ENCODE measurements at regions not wholly inside any gene's neighbourhood (a gene's known extent, or its start where the extent isn't known, plus 50 kb on each side); places are given as distances from the start of the nearest gene placed in this dataset.

DNA sequence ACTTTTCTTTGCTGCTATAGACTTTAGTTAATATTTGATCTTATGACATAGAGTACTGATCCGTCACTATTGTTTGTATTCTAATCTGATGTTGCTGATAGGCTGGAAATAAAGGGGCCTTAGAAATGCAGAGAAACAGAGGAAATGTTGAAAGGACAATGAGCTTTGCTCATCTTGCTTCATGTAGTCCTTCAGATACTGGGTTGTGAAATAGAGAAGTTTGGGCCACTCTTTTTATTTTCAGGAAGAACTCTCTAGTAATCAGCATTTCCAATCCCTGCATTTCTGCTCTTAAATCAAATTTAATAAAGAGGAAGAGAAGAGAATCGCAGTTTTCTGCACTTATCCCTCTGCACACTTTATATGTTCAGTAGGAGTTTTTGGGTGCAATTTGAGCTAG is 192.8 kb upstream of the THBS1 start:
- Histone ChIP-seq H2BK120ac (ENCODE audit: low read depth, low read length) (no peak overlapping the region), H3K27ac (replicated peaks; ENCODE audit: low read length) (no peak overlapping the region), H3K23ac (ENCODE audit: low read depth, low read length, poor library complexity) (no peak overlapping the region), H3K14ac (ENCODE audit: low read length) (no peak overlapping the region), H3K9ac (ENCODE audit: low read depth, low read length, poor library complexity) (no peak overlapping the region), H2BK15ac (ENCODE audit: low read length) (no peak overlapping the region), H3K18ac (ENCODE audit: low read length) (no peak overlapping the region), H3K4me3 (ENCODE audit: low read length in 2 of 2) (no peak overlapping the region), H2BK12ac (ENCODE audit: low read length) (no peak overlapping the region), H4K8ac (ENCODE audit: low read depth, low read length) (no peak overlapping the region), H3K4ac (ENCODE audit: low read length) (no peak overlapping the region), H3K27me3 (ENCODE audit: control insufficient read depth in 3 of 3, insufficient read depth in 3 of 3, low read depth in 1 of 3, low read length in 3 of 3) (peaks cover 0 to 7% (median 0%) of the 10 kb centered on the region in 3 experiments), H3K9me3 (replicated peaks in 1 of 2; ENCODE audit: control insufficient read depth in 2 of 2, insufficient read depth in 1 of 2, low read depth in 1 of 2, low read length in 2 of 2) (no peaks in the 10 kb centered on the region), H2AK5ac (ENCODE audit: low read depth, low read length) (no peak overlapping the region), H3K79me1 (ENCODE audit: low read depth, low read length) (no peaks in the 10 kb centered on the region), H4K91ac (ENCODE audit: low read depth, low read length, poor library complexity) (no peak overlapping the region), H3K4me2 (ENCODE audit: insufficient read depth, low read length, poor library complexity, severe bottlenecking) (no peak overlapping the region), H2AFZ (ENCODE audit: low read length) (no peak overlapping the region), H3K36me3 (replicated peaks in 1 of 2; ENCODE audit: control insufficient read depth in 2 of 2, insufficient read depth in 2 of 2, low read length in 2 of 2) (no peaks in the 10 kb centered on the region), H2BK5ac (ENCODE audit: low read length) (no peak overlapping the region), H3K4me1 (ENCODE audit: control insufficient read depth in 2 of 2, insufficient read depth in 1 of 2, low read depth in 1 of 2, low read length in 2 of 2) (no peaks in the 10 kb centered on the region)
- WGBS, 2 donors (ENCODE audit: extremely low coverage in 2 of 2, insufficient read length in 2 of 2, insufficient replicate concordance in 1 of 2) = no CpG with 5 or more reads among the region's 2 CpGs
- DNase-seq (ENCODE audit: low spot score) = no peak

DNA sequence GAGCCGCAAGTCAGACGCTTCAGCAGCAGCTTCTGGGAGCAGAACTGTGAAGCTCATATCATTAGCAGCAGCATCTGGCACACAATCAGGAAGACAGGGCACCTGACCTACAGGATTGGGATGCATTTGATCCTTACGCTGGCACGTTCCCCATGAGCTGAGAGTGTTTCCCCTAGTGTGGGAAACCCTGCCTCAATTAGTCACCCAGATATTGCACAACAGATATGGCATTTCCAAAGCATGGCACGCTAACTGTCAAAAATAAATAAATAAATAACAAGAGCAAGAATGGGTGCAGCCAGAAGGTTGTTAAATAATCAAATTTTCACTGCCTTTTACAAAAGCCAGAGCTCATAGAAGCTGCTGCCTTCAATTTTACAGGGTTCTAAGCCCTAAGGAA is 189.6 kb upstream of the THBS1 start:
- H4K8ac ChIP-seq (ENCODE audit: low read depth, low read length) = no peak overlapping the region
- H3K9me3 ChIP-seq (replicated peaks in 1 of 2; ENCODE audit: control insufficient read depth in 2 of 2, insufficient read depth in 1 of 2, low read depth in 1 of 2, low read length in 2 of 2) = no peaks in the 10 kb centered on the region
- H3K18ac ChIP-seq (ENCODE audit: low read length) = no peak overlapping the region
- H2BK5ac ChIP-seq (ENCODE audit: low read length) = no peak overlapping the region
- no peak overlapping the region for H2AK5ac ChIP-seq (ENCODE audit: low read depth, low read length)
- no peak overlapping the region for H3K27ac ChIP-seq (replicated peaks; ENCODE audit: low read length)
- no peak overlapping the region for H3K9ac ChIP-seq (ENCODE audit: low read depth, low read length, poor library complexity)
- H2AFZ ChIP-seq (ENCODE audit: low read length) = no peak overlapping the region
- H3K4me3 ChIP-seq (ENCODE audit: low read length in 2 of 2) = no peak overlapping the region
- H4K91ac ChIP-seq (ENCODE audit: low read depth, low read length, poor library complexity) = no peak overlapping the region
- no CpG with 5 or more reads among the region's 5 CpGs for WGBS, 2 donors (ENCODE audit: extremely low coverage in 2 of 2, insufficient read length in 2 of 2, insufficient replicate concordance in 1 of 2)
- H3K79me1 ChIP-seq (ENCODE audit: low read depth, low read length) = no peaks in the 10 kb centered on the region
- no peak overlapping the region for H2BK15ac ChIP-seq (ENCODE audit: low read length)
- no peak overlapping the region for H2BK12ac ChIP-seq (ENCODE audit: low read length)
- no peak overlapping the region for H3K4ac ChIP-seq (ENCODE audit: low read length)
- H3K4me2 ChIP-seq (ENCODE audit: insufficient read depth, low read length, poor library complexity, severe bottlenecking) = no peak overlapping the region
- no peak for DNase-seq (ENCODE audit: low spot score)
- no peak overlapping the region for H3K23ac ChIP-seq (ENCODE audit: low read depth, low read length, poor library complexity)
- no peaks in the 10 kb centered on the region for H3K36me3 ChIP-seq (replicated peaks in 1 of 2; ENCODE audit: control insufficient read depth in 2 of 2, insufficient read depth in 2 of 2, low read length in 2 of 2)
- H2BK120ac ChIP-seq (ENCODE audit: low read depth, low read length) = no peak overlapping the region
- no peaks in the 10 kb centered on the region for H3K27me3 ChIP-seq (ENCODE audit: control insufficient read depth in 3 of 3, insufficient read depth in 3 of 3, low read depth in 1 of 3, low read length in 3 of 3)
- no peaks in the 10 kb centered on the region for H3K4me1 ChIP-seq (ENCODE audit: control insufficient read depth in 2 of 2, insufficient read depth in 1 of 2, low read depth in 1 of 2, low read length in 2 of 2)
- H3K14ac ChIP-seq (ENCODE audit: low read length) = no peak overlapping the region

DNA sequence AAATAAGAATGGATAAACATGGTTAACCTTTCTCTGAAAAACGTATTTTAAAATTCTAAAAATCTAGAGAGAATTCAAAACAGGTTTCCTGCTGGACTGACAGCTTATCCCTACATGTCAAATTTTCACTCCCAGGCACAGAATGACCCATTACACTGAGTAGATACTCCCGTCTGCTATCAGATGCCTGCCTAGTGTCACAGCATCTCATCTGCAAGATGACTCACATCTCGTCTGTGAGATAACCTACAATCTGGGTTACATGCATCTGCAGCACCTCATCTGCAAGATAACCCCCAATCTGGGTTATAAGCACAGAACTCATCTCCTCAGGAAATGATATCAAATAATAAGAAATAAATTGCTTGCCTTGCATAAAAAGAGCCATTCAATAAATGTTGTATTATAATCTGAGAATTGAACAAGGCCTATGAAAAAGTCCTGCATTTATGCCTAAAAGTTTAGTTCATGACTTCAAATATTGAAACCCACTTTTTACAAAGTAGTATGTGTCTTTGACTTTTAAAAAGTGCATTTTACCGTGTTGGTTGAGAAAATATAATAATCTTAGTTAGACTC is 188.3 kb upstream of the THBS1 start:
- Histone ChIP-seq H4K91ac (ENCODE audit: low read depth, low read length, poor library complexity) (no peak overlapping the region), H3K36me3 (replicated peaks in 1 of 2; ENCODE audit: control insufficient read depth in 2 of 2, insufficient read depth in 2 of 2, low read length in 2 of 2) (no peaks in the 10 kb centered on the region), H2BK120ac (ENCODE audit: low read depth, low read length) (no peak overlapping the region), H2BK12ac (ENCODE audit: low read length) (no peak overlapping the region), H3K79me1 (ENCODE audit: low read depth, low read length) (no peaks in the 10 kb centered on the region), H4K8ac (ENCODE audit: low read depth, low read length) (no peak overlapping the region), H3K4me1 (ENCODE audit: control insufficient read depth in 2 of 2, insufficient read depth in 1 of 2, low read depth in 1 of 2, low read length in 2 of 2) (no peaks in the 10 kb centered on the region), H3K27ac (replicated peaks; ENCODE audit: low read length) (no peak overlapping the region), H3K4ac (ENCODE audit: low read length) (no peak overlapping the region), H2AFZ (ENCODE audit: low read length) (no peak overlapping the region), H3K18ac (ENCODE audit: low read length) (no peak overlapping the region), H3K4me3 (ENCODE audit: low read length in 2 of 2) (no peak overlapping the region), H2BK5ac (ENCODE audit: low read length) (no peak overlapping the region), H2AK5ac (ENCODE audit: low read depth, low read length) (no peak overlapping the region), H3K27me3 (ENCODE audit: control insufficient read depth in 3 of 3, insufficient read depth in 3 of 3, low read depth in 1 of 3, low read length in 3 of 3) (no peaks in the 10 kb centered on the region), H3K14ac (ENCODE audit: low read length) (no peak overlapping the region), H2BK15ac (ENCODE audit: low read length) (no peak overlapping the region), H3K4me2 (ENCODE audit: insufficient read depth, low read length, poor library complexity, severe bottlenecking) (no peak overlapping the region), H3K9me3 (replicated peaks in 1 of 2; ENCODE audit: control insufficient read depth in 2 of 2, insufficient read depth in 1 of 2, low read depth in 1 of 2, low read length in 2 of 2) (no peaks in the 10 kb centered on the region), H3K9ac (ENCODE audit: low read depth, low read length, poor library complexity) (no peak overlapping the region), H3K23ac (ENCODE audit: low read depth, low read length, poor library complexity) (no peak overlapping the region)
- DNase-seq (ENCODE audit: low spot score) = no peak
- WGBS, 2 donors (ENCODE audit: extremely low coverage in 2 of 2, insufficient read length in 2 of 2, insufficient replicate concordance in 1 of 2) = no CpG with 5 or more reads among the region's 4 CpGs

DNA sequence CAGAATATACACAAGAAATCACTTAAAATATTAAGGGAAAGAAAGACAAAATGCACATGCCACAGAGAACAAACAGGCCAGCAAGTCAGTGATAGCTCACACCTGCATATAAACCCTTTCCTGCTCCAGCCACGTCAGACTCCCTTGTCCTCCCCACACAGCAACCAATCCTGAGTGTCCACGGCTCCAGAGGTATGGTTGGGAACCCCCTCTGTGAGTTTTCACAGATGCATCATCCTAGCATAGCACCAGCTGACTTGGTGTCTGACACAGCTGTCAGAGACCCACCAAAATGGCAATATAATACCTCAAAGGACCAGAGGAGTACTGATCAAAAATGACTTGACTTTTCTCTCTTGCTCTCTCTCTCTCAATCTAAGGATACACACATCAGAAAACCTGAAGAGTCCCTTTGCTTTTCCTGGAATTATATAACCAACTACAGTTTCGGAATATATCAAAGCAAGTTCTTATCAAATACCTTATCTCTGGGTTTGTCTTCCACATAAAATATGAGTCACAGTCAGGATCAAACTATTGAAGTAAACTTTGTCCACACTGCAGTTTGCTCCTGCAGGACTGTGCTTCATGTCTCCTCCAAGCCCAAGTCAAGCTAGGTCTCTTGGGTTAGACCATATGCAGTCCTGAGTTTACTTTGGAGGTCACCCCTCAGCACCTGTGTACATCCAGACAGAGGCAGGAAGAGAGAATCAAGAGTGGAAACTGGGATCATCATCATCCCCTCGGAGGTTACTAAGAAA is 187.1 kb upstream of the THBS1 start:
- no peak overlapping the region for H3K23ac ChIP-seq (ENCODE audit: low read depth, low read length, poor library complexity)
- H3K79me1 ChIP-seq (ENCODE audit: low read depth, low read length) = no peaks in the 10 kb centered on the region
- WGBS, 2 donors (ENCODE audit: extremely low coverage in 2 of 2, insufficient read length in 2 of 2, insufficient replicate concordance in 1 of 2) = no CpG with 5 or more reads among the region's 4 CpGs

More for the DNA sequence above, 187.1 kb upstream of the THBS1 start:
- Histone ChIP-seq H3K9me3 (replicated peaks in 1 of 2; ENCODE audit: control insufficient read depth in 2 of 2, insufficient read depth in 1 of 2, low read depth in 1 of 2, low read length in 2 of 2) (no peaks in the 10 kb centered on the region), H3K14ac (ENCODE audit: low read length) (no peak overlapping the region), H4K8ac (ENCODE audit: low read depth, low read length) (no peak overlapping the region), H2BK15ac (ENCODE audit: low read length) (no peak overlapping the region), H3K4ac (ENCODE audit: low read length) (no peak overlapping the region), H2AK5ac (ENCODE audit: low read depth, low read length) (no peak overlapping the region), H3K4me2 (ENCODE audit: insufficient read depth, low read length, poor library complexity, severe bottlenecking) (no peak overlapping the region), H3K18ac (ENCODE audit: low read length) (no peak overlapping the region), H3K27ac (replicated peaks; ENCODE audit: low read length) (no peak overlapping the region), H3K36me3 (replicated peaks in 1 of 2; ENCODE audit: control insufficient read depth in 2 of 2, insufficient read depth in 2 of 2, low read length in 2 of 2) (no peaks in the 10 kb centered on the region), H2BK120ac (ENCODE audit: low read depth, low read length) (no peak overlapping the region), H3K4me3 (ENCODE audit: low read length in 2 of 2) (no peak overlapping the region), H3K27me3 (ENCODE audit: control insufficient read depth in 3 of 3, insufficient read depth in 3 of 3, low read depth in 1 of 3, low read length in 3 of 3) (no peaks in the 10 kb centered on the region), H2AFZ (ENCODE audit: low read length) (no peak overlapping the region), H2BK5ac (ENCODE audit: low read length) (no peak overlapping the region), H2BK12ac (ENCODE audit: low read length) (no peak overlapping the region), H4K91ac (ENCODE audit: low read depth, low read length, poor library complexity) (no peak overlapping the region), H3K4me1 (ENCODE audit: control insufficient read depth in 2 of 2, insufficient read depth in 1 of 2, low read depth in 1 of 2, low read length in 2 of 2) (no peaks in the 10 kb centered on the region), H3K9ac (ENCODE audit: low read depth, low read length, poor library complexity) (no peak overlapping the region)
- no peak for DNase-seq (ENCODE audit: low spot score)

Data from neuronal stem cell (in vitro differentiated cells).